ENCODE measurements at regions not wholly inside any gene's neighbourhood (a gene's known extent, or its start where the extent isn't known, plus 50 kb on each side); places are given as distances from the start of the nearest gene placed in this dataset.

GRCh38 chr1:194367121-194367520, 1180.7 kb upstream of the B3GALT2 start:
- TF ChIP-seq CTCF (IDR thresholded peaks at IDR 0.05; ENCODE audit: low read depth, low read length, poor library complexity, severe bottlenecking) (no peak), EZH2phosphoT487 (IDR thresholded peaks at IDR 0.05; ENCODE audit: borderline replicate concordance, low read length) (no peak)
- no peak overlapping the region for H3K4me2 ChIP-seq (ENCODE audit: low read length)
- no peaks in the 10 kb centered on the region for H3K27me3 ChIP-seq (ENCODE audit: control insufficient read depth, low read length)
- H3K4me1 ChIP-seq (ENCODE audit: control insufficient read depth, low read length): no peaks in the 10 kb centered on the region
- H3K9me2 ChIP-seq (replicated peaks; ENCODE audit: control insufficient read depth, low read length): no peaks in the 10 kb centered on the region
- no peak overlapping the region for H3K4me3 ChIP-seq (ENCODE audit: low read length)
- H3K27ac ChIP-seq (ENCODE audit: low read depth, low read length): no peak overlapping the region
- no peaks in the 10 kb centered on the region for H3K36me3 ChIP-seq (ENCODE audit: control insufficient read depth, low read length)
- H4K20me1 ChIP-seq (ENCODE audit: control insufficient read depth, insufficient read depth, low read depth, low read length): no peaks in the 10 kb centered on the region
- no peaks in the 10 kb centered on the region for H3F3A ChIP-seq (ENCODE audit: control insufficient read depth, insufficient read depth)
- H3K9me3 ChIP-seq (ENCODE audit: control insufficient read depth, insufficient read depth, low read length): no peaks in the 10 kb centered on the region
- H3K79me2 ChIP-seq (ENCODE audit: control insufficient read depth, low read length): no peaks in the 10 kb centered on the region

DNA sequence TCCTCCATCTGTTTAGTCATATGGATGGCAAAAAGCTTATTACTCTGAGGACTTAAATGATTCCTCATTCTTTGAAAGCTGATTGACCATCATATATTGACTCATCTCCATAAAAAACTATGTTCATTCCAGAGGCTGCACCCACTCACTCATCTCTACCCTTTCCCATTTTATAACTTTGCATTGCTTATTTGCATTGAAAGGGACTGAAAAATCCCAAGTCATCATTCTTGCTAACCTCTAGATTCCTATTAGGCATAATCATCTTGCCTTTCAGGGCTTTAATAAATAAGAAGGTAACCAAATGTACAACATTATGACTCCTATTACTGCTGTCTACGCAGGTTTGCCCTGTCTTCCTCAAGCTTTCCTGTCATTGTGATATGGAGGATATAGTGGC, 1180.3 kb upstream of the B3GALT2 start:
- no peaks in the 10 kb centered on the region for H3K27me3 ChIP-seq (ENCODE audit: control insufficient read depth, low read length)
- no peak overlapping the region for H3K4me3 ChIP-seq (ENCODE audit: low read length)
- H3K4me1 ChIP-seq (ENCODE audit: control insufficient read depth, low read length): no peaks in the 10 kb centered on the region
- H4K20me1 ChIP-seq (ENCODE audit: control insufficient read depth, insufficient read depth, low read depth, low read length): no peaks in the 10 kb centered on the region
- H3K79me2 ChIP-seq (ENCODE audit: control insufficient read depth, low read length): no peaks in the 10 kb centered on the region
- no peaks in the 10 kb centered on the region for H3K36me3 ChIP-seq (ENCODE audit: control insufficient read depth, low read length)
- H3K27ac ChIP-seq (ENCODE audit: low read depth, low read length): no peak overlapping the region
- no peak for TF ChIP-seq EZH2phosphoT487 (IDR thresholded peaks at IDR 0.05; ENCODE audit: borderline replicate concordance, low read length)
- TF ChIP-seq CTCF (IDR thresholded peaks at IDR 0.05; ENCODE audit: low read depth, low read length, poor library complexity, severe bottlenecking): no peak
- H3K4me2 ChIP-seq (ENCODE audit: low read length): no peak overlapping the region
- H3K9me2 ChIP-seq (replicated peaks; ENCODE audit: control insufficient read depth, low read length): no peaks in the 10 kb centered on the region
- H3K9me3 ChIP-seq (ENCODE audit: control insufficient read depth, insufficient read depth, low read length): no peaks in the 10 kb centered on the region
- H3F3A ChIP-seq (ENCODE audit: control insufficient read depth, insufficient read depth): no peaks in the 10 kb centered on the region

- Histone ChIP-seq H3K27me3 (ENCODE audit: control insufficient read depth, low read length) (no peaks in the 10 kb centered on the region), H3K36me3 (ENCODE audit: control insufficient read depth, low read length) (no peaks in the 10 kb centered on the region), H3K4me1 (ENCODE audit: control insufficient read depth, low read length) (no peaks in the 10 kb centered on the region), H3K79me2 (ENCODE audit: control insufficient read depth, low read length) (no peaks in the 10 kb centered on the region), H3K9me3 (ENCODE audit: control insufficient read depth, insufficient read depth, low read length) (no peaks in the 10 kb centered on the region), H3K27ac (ENCODE audit: low read depth, low read length) (no peak overlapping the region), H3F3A (ENCODE audit: control insufficient read depth, insufficient read depth) (no peaks in the 10 kb centered on the region), H3K4me2 (ENCODE audit: low read length) (no peak overlapping the region), H3K9me2 (replicated peaks; ENCODE audit: control insufficient read depth, low read length) (no peaks in the 10 kb centered on the region), H3K4me3 (ENCODE audit: low read length) (no peak overlapping the region), H4K20me1 (ENCODE audit: control insufficient read depth, insufficient read depth, low read depth, low read length) (no peaks in the 10 kb centered on the region)
- TF ChIP-seq EZH2phosphoT487 (IDR thresholded peaks at IDR 0.05; ENCODE audit: borderline replicate concordance, low read length) (no peak), CTCF (IDR thresholded peaks at IDR 0.05; ENCODE audit: low read depth, low read length, poor library complexity, severe bottlenecking) (no peak)
These were observed 1175.9 kb upstream of the B3GALT2 start for GRCh38 chr1:194362327-194362726.
